Endothelial cell (in vitro differentiated cells): ENCODE measurements at regions not wholly inside any gene's neighbourhood (a gene's known extent, or its start where the extent isn't known, plus 50 kb on each side); places are given as distances from the start of the nearest gene placed in this dataset.

ENCODE experiments used
- DNase-seq: peaks from one replicate; pipeline ENCODE4 v3.0.0; 2021; ENCODE audit warnings: low spot score
- H3K27ac Mint-ChIP-seq: one replicate; pipeline ENCODE4 v1.8.0; 2021; ENCODE audit warnings: mixed read lengths, inconsistent platforms; ENCODE audit not compliant: unreplicated experiment
- H3K27me3 Mint-ChIP-seq: one replicate; pipeline ENCODE4 v1.8.0; 2021; ENCODE audit warnings: mild to moderate bottlenecking, moderate library complexity, mixed read lengths, inconsistent platforms; ENCODE audit not compliant: unreplicated experiment
- H3K36me3 Mint-ChIP-seq: one replicate; pipeline ENCODE4 v1.8.0; 2021; ENCODE audit warnings: mild to moderate bottlenecking, low read depth, mixed read lengths, inconsistent platforms; ENCODE audit not compliant: unreplicated experiment
- H3K4me1 Mint-ChIP-seq: one replicate; pipeline ENCODE4 v1.8.0; 2021; ENCODE audit warnings: mild to moderate bottlenecking, mixed read lengths, inconsistent platforms; ENCODE audit not compliant: unreplicated experiment
- H3K4me3 Mint-ChIP-seq: one replicate; pipeline ENCODE4 v1.8.0; 2021; ENCODE audit warnings: mild to moderate bottlenecking, mixed read lengths, inconsistent platforms; ENCODE audit not compliant: unreplicated experiment
- H3K9me3 Mint-ChIP-seq: one replicate; pipeline ENCODE4 v1.8.0; 2021; ENCODE audit warnings: mixed read lengths, inconsistent platforms; ENCODE audit not compliant: unreplicated experiment
- TF ChIP-seq, protein P1 (sequence below): fragments of 200-600 bp; sonication (generic); IDR thresholded peaks from one replicate; pipeline ENCODE4 v1.5.0; 2021; ENCODE audit warnings: antibody characterized with exemption; ENCODE audit not compliant: unreplicated experiment

GRCh38 chrX:122418758-122419157 lies 765.3 kb upstream of the GRIA3 start:
- DNase-seq = no peak
- Mint-ChIP-seq H3K36me3 (no peaks in the 10 kb centered on the region), H3K4me3 (no peak overlapping the region), H3K4me1 (peaks cover 4% of the 10 kb centered on the region), H3K27me3 (no peaks in the 10 kb centered on the region), H3K27ac (no peak overlapping the region), H3K9me3 (no peaks in the 10 kb centered on the region)
- TF ChIP-seq, protein P1, sequence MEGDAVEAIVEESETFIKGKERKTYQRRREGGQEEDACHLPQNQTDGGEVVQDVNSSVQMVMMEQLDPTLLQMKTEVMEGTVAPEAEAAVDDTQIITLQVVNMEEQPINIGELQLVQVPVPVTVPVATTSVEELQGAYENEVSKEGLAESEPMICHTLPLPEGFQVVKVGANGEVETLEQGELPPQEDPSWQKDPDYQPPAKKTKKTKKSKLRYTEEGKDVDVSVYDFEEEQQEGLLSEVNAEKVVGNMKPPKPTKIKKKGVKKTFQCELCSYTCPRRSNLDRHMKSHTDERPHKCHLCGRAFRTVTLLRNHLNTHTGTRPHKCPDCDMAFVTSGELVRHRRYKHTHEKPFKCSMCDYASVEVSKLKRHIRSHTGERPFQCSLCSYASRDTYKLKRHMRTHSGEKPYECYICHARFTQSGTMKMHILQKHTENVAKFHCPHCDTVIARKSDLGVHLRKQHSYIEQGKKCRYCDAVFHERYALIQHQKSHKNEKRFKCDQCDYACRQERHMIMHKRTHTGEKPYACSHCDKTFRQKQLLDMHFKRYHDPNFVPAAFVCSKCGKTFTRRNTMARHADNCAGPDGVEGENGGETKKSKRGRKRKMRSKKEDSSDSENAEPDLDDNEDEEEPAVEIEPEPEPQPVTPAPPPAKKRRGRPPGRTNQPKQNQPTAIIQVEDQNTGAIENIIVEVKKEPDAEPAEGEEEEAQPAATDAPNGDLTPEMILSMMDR = no peak

DNA sequence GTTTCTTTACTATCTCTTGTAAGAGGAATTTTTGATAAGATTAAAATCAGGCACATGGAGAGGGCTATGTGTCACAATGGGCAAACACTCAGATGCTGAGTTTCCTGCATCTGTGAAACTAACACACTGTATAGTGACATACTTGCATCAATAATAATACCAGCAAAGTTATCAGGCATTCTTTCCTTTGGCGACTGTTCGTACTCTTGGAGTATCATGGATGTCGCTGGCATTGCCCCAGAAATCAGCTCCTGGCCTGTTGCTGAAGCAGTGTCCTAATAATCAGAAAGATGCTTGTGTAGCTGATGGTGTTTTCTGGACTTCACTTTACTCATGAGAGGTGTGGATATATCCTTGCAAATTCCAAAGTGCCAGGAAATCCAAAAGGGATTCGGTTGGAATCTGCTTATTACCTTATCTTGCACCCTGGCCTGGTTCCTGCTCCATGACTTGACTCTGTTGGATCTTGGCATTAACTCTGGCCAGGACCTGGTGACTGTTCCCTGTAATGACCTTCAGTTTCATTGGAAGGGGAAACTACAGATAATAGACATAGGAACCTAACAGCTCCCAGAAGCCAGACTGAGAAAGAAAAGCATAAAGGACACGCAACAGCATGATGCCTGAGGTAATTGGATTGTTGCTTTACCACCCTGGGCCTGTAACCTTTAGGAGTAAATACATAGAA lies 762.5 kb upstream of the GRIA3 start:
- no peak for DNase-seq
- Mint-ChIP-seq H3K27me3 (no peaks in the 10 kb centered on the region), H3K4me1 (no peaks in the 10 kb centered on the region), H3K27ac (no peak overlapping the region), H3K4me3 (no peak overlapping the region), H3K9me3 (no peaks in the 10 kb centered on the region), H3K36me3 (no peaks in the 10 kb centered on the region)
- TF ChIP-seq, protein P1 = no peak

DNA sequence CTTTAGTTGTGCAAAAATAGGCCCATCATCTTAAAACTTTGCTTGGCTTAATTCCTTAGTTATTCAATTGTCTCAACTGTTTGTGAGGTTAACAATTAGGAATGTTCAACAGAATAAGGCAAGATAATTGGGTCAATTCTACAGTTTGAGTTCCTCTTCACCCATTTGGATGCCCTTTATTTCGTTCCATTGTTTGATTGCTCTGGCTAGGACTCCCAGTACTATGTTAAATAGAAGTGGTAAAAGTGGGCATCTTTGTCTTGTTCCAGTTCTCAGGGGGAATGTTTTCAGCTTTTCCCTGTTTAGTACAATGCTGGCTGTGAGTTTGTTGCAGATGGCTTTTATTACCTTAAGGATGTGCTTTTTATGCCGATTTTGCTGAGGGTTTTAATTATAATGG lies 761.5 kb upstream of the GRIA3 start:
- no peaks in the 10 kb centered on the region for H3K4me1 Mint-ChIP-seq
- no peak overlapping the region for H3K27ac Mint-ChIP-seq
- no peaks in the 10 kb centered on the region for H3K9me3 Mint-ChIP-seq
- TF ChIP-seq, protein P1 = no peak
- H3K4me3 Mint-ChIP-seq = no peak overlapping the region
- H3K36me3 Mint-ChIP-seq = no peaks in the 10 kb centered on the region
- H3K27me3 Mint-ChIP-seq = no peaks in the 10 kb centered on the region
- DNase-seq = no peak

GRCh38 chrX:122434942-122435341 lies 749.1 kb upstream of the GRIA3 start:
- H3K4me3 Mint-ChIP-seq = no peak overlapping the region
- no peaks in the 10 kb centered on the region for H3K27me3 Mint-ChIP-seq
- H3K36me3 Mint-ChIP-seq = no peaks in the 10 kb centered on the region
- no peak overlapping the region for H3K27ac Mint-ChIP-seq
- TF ChIP-seq, protein P1 = no peak
- H3K9me3 Mint-ChIP-seq = no peaks in the 10 kb centered on the region
- H3K4me1 Mint-ChIP-seq = no peaks in the 10 kb centered on the region
- DNase-seq = no peak

GRCh38 chrX:122439831-122440230 lies 744.2 kb upstream of the GRIA3 start:
- H3K4me3 Mint-ChIP-seq = no peak overlapping the region
- no peaks in the 10 kb centered on the region for H3K27me3 Mint-ChIP-seq
- TF ChIP-seq, protein P1 = no peak
- DNase-seq = no peak
- H3K4me1 Mint-ChIP-seq = no peaks in the 10 kb centered on the region
- H3K36me3 Mint-ChIP-seq = no peaks in the 10 kb centered on the region
- no peaks in the 10 kb centered on the region for H3K9me3 Mint-ChIP-seq
- H3K27ac Mint-ChIP-seq = no peak overlapping the region
